ENCODE measurements at regions not wholly inside any gene's neighbourhood (a gene's known extent, or its start where the extent isn't known, plus 50 kb on each side); places are given as distances from the start of the nearest gene placed in this dataset.

GRCh38 chr3:72220946-72221345 lies 436.0 kb upstream of the PROK2 start:
- no peak overlapping the region for H4K5ac ChIP-seq (ENCODE audit: low read depth, low read length)
- WGBS, 2 experiments (ENCODE audit: extremely low coverage in 2 of 2, insufficient read length in 1 of 2), result no CpG with 5 or more reads among the region's 6 CpGs
- no peak for DNase-seq

More at GRCh38 chr3:72220946-72221345, 436.0 kb upstream of the PROK2 start:
- Histone ChIP-seq H3K27ac (ENCODE audit: insufficient read depth, low read length) (no peak overlapping the region), H3K4me2 (ENCODE audit: low read depth, low read length) (no peak overlapping the region), H2AFZ (replicated peaks; ENCODE audit: low read length, poor library complexity) (no peak overlapping the region), H3K23ac (ENCODE audit: low read depth, low read length) (no peak overlapping the region), H2AK9ac (replicated peaks; ENCODE audit: low read depth, low read length, poor library complexity) (no peak overlapping the region), H3K9me3 (ENCODE audit: control insufficient read depth, insufficient read depth, low read length) (0 out of 2 replicates have a peak, but pooled peaks cover 2% of the 10 kb centered on the region), H4K91ac (ENCODE audit: insufficient read depth, low read depth, low read length) (no peak overlapping the region), H2AK5ac (ENCODE audit: low read depth, low read length) (no peak overlapping the region), H3K4ac (ENCODE audit: low read depth, low read length) (no peak overlapping the region), H3K9ac (ENCODE audit: low read depth, low read length) (no peak overlapping the region), H3K9me1 (ENCODE audit: insufficient read depth, low read length) (no peaks in the 10 kb centered on the region), H4K8ac (ENCODE audit: low read depth in 2 of 2, low read length in 2 of 2) (no peak overlapping the region), H3K56ac (ENCODE audit: extremely low read depth, insufficient read depth, low read length) (no peak overlapping the region), H3K4me1 (ENCODE audit: control insufficient read depth, insufficient read depth, low read length) (no peaks in the 10 kb centered on the region; the same call in 1 of the 2 replicates), H3K36me3 (ENCODE audit: control insufficient read depth, insufficient read depth, low read length) (no peaks in the 10 kb centered on the region), H2BK20ac (ENCODE audit: low read depth, low read length) (no peak overlapping the region), H3K14ac (replicated peaks; ENCODE audit: low read depth, low read length) (no peak overlapping the region), H3K27me3 (ENCODE audit: control insufficient read depth, insufficient read depth, low read length) (peaks cover 7% of the 10 kb centered on the region), H3K4me3 (ENCODE audit: insufficient read depth, low read depth, low read length) (no peak overlapping the region), H3K18ac (ENCODE audit: low read depth, low read length) (no peak overlapping the region), H2BK15ac (ENCODE audit: low read depth, low read length) (no peak overlapping the region), H2BK120ac (ENCODE audit: low read depth, low read length) (no peak overlapping the region), H2BK5ac (ENCODE audit: low read depth, low read length, poor library complexity, severe bottlenecking) (no peak overlapping the region), H3K79me1 (ENCODE audit: low read depth in 1 of 2, low read length in 2 of 2) (no peaks in the 10 kb centered on the region), H4K20me1 (ENCODE audit: insufficient read depth, low read length) (no peaks in the 10 kb centered on the region)
- ChIA-PET POLR2A (ENCODE audit: unreplicated experiment) (no interaction called here), CTCF (no interaction called here)
- no peak for ATAC-seq (ENCODE audit: low read depth)
- TF ChIP-seq RAD21 (IDR thresholded peaks at IDR 0.05; ENCODE audit: low read length), result no peak
- no peak for TF ChIP-seq ELK1 (IDR thresholded peaks at IDR 0.05; ENCODE audit: borderline replicate concordance, low read depth, low read length)
- no peak for TF ChIP-seq SMC3 (IDR thresholded peaks at IDR 0.05; ENCODE audit: low read depth, low read length)
- TF ChIP-seq RFX5 (IDR thresholded peaks at IDR 0.05; ENCODE audit: low read depth, low read length), result no peak
- no peak for TF ChIP-seq MAFK (IDR thresholded peaks at IDR 0.05; ENCODE audit: low read depth, low read length)
- TF ChIP-seq, protein P1, sequence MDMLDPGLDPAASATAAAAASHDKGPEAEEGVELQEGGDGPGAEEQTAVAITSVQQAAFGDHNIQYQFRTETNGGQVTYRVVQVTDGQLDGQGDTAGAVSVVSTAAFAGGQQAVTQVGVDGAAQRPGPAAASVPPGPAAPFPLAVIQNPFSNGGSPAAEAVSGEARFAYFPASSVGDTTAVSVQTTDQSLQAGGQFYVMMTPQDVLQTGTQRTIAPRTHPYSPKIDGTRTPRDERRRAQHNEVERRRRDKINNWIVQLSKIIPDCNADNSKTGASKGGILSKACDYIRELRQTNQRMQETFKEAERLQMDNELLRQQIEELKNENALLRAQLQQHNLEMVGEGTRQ (IDR thresholded peaks at IDR 0.05; ENCODE audit: low read depth, low read length), result no peak
- no peak for TF ChIP-seq BHLHE40 (IDR thresholded peaks at IDR 0.05; ENCODE audit: low read depth, low read length)
- TF ChIP-seq RCOR1 (IDR thresholded peaks at IDR 0.05; ENCODE audit: insufficient replicate concordance, low read length), result no peak
- TF ChIP-seq FOS (IDR thresholded peaks at IDR 0.05; ENCODE audit: low read depth, low read length), result no peak
- no peak for TF ChIP-seq CTCF (conservative IDR thresholded peaks at IDR 0.05; ENCODE audit: low read depth, low read length)
- no peak for TF ChIP-seq POLR2A (IDR thresholded peaks at IDR 0.05; ENCODE audit: low read depth, low read length)
- dilution Hi-C loops (cut with HindIII; ENCODE audit: low sequenced_read_pairs, unreplicated experiment), result no loop called here
- BruUV-seq (replicated peaks), result no TSS peak
- in situ Hi-C loops (cut with MboI; ENCODE audit: low sequenced_read_pairs), result no loop called here
- intact Hi-C loops (cut with micrococcal nuclease), result no loop called here

All from IMR-90 (cell line).